IPS-11a (cell line): ENCODE measurements at regions not wholly inside any gene's neighbourhood (a gene's known extent, or its start where the extent isn't known, plus 50 kb on each side); places are given as distances from the start of the nearest gene placed in this dataset.
"Not testable (repeated sequence)": the region's sequence is repeated elsewhere in the genome, so short reads cannot be mapped to it uniquely, and the experiment has no call there.

Source experiments
- H3K4me3 ChIP-seq: one replicate; pipeline ENCODE4 v1.5.1; 2013; ENCODE audit warnings: low read depth, low read length, control low read depth

DNA sequence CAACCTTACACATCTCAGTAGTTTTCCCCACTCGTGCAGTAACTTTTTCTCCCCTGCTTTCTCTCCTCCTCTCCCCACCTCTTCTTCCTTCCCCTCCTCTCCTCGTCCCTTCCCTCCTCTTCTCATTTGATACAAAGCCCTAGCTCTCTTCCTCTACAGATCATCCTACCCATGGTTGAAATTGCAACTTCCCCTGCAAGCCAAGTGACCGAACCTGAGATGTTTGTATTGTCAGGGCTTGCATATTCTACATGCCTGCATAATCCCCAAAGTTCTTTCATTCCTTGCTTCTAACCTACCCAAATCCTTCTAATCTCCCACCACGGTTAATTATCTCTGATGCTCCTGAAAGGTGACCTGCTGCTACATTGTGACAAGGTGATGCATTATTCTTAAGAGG, 408.6 kb upstream of the AMELY start:
- H3K4me3 ChIP-seq: not testable (repeated sequence)

DNA sequence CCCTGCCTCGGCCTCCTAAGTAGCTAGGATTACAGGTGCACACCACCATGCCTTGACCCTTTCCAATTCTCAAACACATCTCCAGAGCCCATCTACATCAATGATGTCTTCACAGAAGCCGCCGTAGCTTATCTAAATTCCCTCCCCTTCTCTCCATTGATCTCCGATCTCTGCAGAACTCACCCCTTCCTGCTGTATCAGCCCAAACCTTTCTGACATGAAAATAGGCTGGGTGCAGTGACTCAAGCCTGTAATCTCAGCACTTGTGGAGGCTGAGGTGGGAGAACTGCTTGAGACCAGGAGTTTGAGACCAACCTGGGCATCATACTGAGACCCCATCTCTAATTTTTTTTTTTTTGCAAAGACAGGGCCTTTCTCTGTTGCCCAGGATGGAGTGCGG, 406.6 kb upstream of the AMELY start:
- H3K4me3 ChIP-seq: no peak overlapping the region

DNA sequence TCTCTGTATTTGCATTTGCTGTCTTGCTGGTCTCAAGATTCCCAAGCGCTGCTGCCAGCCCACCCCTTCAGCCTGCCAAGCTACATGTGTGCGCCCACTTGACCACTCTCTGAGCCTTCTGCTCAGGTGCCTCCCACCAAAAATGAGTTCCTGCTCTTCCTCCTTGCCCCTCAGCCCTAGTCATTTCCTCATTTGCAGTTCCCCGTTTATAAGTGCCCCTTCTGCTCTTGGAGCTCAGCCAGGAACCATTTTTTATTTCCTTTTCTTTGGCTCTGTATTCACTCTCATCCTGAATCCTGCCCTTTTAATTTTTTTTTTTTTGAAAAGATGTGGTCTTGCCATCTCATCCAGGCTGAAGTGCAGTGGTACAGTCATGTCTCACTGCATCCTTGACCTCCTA, 406.0 kb upstream of the AMELY start:
- H3K4me3 ChIP-seq: no peak overlapping the region

DNA sequence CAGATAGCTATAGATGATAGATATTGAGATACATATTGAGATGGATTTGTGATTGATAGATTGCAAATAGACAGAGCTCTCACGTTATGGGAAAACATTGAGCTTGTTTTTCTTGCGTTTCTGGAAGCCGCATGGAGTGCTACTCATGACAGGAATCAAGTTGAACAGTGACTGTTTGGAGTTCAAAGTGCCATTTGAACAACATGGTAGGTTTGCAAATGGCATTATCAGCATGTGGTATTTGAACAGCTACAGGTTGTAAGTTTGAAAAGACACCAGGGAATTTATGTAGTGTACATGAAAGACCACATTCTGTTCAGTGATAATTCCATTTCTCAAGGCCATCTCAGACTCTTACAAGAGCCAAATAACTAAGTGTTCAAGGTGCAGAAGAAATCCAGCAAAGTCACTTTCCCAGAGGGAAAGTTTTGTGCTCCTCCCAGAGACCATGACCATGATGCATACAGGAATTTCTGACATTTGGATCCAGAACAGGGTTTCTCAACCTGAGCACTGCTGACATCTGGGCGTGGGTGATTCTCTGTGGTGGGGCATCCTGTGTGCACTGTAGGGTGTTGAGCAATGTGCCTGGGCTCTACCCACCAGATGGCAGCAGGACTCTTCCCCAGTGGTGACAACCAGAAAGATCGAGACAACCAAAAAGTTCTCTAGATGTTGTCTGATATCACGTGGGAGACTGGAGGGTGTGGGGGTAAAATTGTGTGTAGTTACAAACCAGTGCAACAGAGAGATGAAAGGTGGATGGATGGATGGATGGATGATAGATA, 399.1 kb upstream of the AMELY start:
- no peak overlapping the region for H3K4me3 ChIP-seq

DNA sequence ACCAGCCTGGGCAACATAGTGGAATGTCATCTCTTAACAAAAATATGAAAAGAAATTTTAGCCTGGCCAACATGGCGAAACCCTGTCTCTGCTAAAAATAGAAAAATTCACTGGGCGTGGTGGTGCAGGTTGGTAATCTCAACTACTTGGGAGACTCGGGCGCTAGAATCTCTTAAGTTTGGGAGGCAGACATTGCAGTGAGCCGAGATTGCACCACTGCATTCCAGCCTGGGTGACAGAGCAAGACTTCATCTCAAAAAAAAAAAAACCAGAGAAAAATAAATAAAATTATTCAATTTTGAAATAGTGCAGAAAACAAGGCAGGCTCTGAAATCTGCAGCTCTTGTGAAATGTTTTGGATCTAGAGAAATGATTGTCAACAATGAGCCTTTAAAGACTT, 397.3 kb upstream of the AMELY start:
- H3K4me3 ChIP-seq: no peak overlapping the region

DNA sequence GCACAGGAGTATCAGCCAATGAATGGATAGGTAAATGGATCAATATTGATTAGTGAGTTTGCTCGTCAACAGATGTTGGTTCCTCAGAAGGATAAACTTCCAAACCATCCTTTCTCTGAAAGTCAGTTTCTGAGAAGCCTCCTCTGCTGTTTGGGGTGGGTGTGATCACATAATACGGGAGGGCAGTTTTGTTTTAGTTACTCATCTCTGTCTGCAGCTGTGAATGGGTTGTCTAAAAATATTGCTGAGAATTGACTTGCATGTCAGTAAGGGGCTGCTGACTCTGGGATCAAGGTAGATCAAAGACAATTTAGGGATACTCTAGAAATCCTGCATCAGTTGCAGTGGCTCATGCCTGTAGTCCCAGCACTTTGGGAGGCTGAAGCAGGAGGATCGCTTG, 390.8 kb upstream of the AMELY start:
- no peak overlapping the region for H3K4me3 ChIP-seq

DNA sequence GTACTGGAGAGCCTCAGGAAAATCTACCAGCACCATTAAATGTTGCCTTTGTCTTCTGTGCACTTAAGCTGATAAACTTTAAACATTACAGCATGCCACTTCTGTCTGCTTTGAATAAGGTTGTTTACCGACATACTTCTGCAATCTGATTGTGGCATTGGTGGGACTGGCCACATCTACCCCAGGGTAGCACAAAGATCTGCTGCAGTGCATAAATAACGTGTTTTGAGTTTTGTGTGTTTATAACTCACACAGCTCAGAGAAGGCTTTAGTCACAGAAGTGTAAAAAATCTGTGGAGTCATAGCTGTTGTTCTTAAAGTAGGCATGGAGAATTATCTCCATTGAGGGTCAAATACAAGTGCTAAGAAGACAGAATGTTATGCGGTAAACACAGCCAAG, 388.4 kb upstream of the AMELY start:
- no peak overlapping the region for H3K4me3 ChIP-seq

DNA sequence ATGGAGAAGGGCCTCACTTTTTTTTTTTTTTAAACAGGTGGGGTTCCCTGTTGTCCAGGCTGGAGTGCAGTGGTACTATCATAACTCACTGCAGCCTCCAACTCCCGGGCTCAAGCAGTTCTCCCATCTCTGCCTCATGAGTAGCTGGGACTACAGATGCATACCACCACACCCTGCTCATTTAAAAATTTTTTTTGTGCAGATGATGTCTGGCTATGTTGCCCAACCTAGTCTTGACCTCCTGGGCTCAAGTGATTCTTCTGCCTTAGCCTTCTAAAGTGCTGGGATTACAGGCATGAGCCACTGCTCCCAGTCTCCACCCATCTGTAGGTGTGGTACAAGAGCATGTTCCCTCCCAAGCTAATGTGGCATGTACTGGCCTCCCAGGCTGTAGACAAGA, 380.6 kb upstream of the AMELY start:
- no peak overlapping the region for H3K4me3 ChIP-seq

DNA sequence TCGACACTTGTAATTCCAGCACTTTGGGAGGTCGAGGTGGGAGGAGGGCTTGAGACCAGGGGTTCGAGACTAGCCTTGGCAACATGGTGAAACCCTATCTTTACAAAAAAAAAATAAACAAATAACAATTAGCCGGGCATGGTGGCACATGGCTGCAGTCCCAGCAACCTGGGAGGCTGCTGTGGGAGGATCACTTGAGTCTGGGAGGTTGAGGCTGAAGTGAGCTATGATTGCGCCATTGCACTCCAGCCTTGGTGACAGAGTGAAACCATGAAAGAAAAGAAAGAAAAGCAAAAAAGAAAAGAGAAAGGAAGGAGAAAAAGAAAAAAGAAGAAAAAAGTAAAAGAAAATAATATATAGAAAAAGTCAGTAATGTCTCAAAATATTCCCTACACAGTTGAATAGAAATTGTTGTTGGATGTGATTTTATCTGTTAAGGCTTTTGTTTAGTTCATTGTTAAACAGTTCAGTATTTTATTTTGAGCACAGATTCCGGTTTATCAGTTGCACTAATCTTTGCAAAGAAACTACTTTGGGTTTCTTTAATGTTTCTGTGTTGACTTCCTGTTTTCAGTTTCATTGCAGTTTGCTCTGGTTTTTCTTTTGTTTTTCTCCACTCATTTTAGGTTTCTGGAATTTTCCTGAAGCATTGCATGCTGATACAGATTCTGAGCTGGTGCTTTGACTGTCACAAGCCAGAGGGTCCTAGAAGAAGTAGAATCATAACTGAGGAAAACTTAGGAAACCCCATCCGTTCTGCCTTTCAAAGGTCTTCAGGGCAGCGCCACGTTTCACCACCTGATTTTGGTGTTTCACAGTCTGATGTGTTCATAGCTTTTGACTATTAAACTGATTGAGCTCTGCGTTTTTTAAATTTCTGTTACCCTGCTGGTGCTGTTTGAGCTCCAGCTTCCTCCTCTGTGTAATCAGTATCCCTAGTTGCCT, 378.6 kb upstream of the AMELY start:
- H3K4me3 ChIP-seq: no peak overlapping the region

DNA sequence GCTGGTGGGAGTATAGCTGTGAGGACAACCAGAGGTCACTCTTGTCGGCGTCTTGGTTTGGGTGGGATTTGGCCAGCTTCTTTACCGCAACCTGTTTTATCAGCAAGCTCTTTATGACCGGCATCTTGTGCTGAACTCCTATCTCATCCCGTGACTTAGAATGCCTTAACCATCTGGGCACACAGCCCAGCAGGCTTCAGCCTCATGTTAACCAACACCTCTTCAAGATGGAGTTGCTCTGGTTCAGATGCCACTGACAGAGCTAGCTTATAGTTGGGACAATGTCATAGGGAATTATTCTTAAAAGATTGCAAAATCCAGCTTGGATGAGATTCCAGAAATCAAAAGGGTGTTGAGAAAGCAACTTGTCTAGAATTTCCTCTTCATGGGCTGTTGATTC, 377.1 kb upstream of the AMELY start:
- no peak overlapping the region for H3K4me3 ChIP-seq

DNA sequence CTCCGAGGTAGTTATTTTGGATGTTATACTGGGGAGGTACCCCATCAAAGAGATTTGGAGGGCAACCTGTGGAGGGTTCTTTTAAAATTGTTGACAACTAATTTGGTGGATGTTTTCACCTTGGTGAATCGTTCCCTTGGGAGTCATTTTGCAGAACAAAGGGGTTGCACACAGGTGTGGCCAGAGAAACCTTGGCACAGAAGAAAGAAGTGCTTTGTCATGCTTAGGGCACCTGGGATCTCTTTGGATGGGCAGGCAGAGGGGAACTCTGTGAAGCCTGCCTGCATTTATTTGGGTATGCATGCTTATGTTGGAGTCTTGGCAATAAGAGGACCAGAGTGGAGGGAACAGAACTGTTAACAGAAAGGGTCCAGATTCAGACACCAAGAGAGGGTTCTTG, 376.4 kb upstream of the AMELY start:
- H3K4me3 ChIP-seq: not testable (repeated sequence)

DNA sequence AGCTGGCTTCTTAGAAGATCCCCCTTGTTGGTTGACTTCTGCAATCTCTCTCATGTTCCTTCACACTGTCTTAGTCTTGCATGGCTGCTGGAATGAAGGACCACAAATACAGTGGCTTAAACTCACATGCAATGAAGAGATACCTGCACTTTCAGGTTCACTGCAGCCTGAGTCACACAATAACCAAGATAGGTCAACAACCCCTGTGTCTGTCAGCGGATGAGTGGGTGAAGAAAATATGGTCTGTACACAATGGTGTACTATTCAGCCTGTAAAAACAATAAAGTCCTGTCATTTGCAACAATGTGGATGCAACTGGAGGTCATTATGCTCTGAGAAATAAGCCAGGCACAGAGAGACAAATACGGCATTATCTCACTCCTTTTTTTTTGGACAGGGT, 373.8 kb upstream of the AMELY start:
- no peak overlapping the region for H3K4me3 ChIP-seq

DNA sequence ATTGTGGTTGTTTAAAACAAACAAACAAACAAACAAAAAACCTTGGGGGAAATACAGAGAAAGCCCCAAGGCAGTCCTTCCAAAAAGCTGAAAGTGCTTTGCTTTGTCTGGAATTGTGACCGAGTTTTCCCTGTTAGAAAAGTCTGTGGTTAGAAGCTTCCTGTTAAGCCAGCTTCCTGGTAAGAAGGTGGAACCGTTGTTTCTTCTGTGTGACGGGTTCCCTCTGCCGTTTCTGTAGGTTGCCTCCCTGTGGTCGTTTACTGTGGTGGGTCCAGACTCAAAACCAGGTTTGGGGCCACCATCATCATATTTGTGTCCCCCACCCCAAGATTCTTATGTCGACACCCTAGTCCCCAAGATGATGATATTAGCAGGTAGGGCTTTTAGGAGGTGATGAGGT, 371.4 kb upstream of the AMELY start:
- H3K4me3 ChIP-seq: no peak overlapping the region

DNA sequence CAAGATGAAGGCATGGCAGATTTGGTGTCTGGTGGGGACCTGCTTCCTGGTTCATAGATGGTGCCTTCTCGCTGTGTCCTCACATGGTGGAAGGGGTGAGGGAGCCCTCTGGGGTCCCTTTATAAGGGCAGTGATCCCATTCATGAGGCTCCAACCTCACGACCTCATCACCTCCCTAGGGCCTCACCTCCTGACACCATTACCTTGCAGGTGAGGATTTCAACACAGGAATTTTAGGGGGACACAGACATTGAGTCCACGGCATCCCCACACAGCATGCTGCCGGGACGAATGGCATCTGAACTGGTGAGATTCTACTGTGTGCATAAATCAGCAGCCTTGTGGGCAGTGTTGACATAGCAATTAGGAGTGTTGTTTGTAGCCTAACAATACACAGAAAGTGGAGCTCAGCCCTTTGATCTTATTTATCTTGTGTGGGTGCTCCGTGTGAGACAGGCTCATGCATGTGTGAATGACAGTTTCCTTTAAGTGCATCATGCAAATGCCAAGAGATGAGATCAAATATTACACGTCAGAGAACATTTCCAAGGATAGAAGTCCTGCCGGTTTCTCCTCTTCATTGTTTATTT, 368.7 kb upstream of the AMELY start:
- H3K4me3 ChIP-seq: not testable (repeated sequence)

DNA sequence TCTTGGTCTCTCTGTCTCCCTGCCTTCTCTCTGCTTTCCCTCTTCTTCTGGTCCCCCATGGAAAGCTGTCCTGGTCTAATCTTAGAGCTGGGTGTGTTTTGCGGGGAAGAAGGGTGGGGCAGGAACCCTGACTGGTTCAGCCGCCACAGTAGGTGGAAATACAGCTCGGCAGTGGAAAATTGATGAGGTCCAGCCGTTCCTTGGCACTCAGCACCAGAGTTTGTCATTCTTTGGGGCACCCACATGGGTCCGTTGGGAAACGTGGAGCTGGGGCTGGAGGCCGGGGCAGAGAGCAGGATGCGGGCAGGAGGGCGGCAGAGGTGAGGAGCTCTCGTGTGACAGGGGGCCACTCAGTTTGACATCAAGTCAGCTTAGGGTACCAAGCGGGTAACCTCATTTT, 364.2 kb upstream of the AMELY start:
- H3K4me3 ChIP-seq: peak overlapping the region; percentile 62

DNA sequence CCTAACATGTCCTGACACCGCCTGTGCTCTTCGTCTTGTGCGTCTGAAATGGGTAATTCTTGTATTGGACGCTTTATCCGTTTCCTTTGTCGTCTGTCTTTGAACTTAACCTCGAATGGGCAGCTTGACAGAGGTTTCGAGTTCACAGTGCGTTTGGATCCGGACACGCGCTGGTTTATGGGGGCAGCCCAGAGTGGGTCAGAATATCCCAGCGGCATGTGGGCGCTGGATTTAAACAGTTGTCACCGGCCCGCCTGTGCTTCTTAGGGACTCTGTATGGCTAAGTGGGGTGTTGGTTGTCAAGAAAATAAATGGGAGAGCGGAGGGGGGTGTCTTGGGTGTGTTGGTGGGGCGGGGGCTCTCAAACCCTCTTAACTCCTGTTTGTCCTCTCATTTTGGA, 363.5 kb upstream of the AMELY start:
- peak overlapping the region; percentile 62 for H3K4me3 ChIP-seq

DNA sequence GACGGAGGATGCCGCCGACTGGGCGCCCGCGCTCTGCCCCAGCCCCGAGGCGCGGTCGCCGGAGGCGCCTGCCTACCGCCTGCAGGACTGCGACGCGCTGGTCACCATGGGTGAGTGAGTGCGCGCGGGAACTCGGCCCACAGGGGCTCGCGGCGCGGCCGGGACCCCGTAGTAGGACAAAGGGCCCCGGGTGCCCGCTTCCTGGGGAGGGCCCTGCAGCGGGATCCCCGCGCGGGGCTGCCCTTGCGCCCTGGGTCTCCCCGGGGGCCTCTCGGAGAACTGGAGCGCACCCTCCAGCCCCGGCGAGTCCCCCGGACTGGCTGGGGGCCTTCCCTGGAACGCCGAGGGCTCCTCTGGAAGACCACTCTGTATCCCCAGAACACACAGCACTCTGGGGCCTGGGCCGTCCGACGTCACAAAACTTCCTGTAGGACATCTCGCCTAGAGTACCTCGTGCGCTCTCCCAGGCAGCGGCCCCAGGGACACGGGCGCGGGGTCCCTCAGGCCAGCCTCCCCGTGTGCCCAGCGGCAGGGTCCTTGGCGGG, 362.9 kb upstream of the AMELY start:
- peak overlapping the region; percentile 62 for H3K4me3 ChIP-seq

DNA sequence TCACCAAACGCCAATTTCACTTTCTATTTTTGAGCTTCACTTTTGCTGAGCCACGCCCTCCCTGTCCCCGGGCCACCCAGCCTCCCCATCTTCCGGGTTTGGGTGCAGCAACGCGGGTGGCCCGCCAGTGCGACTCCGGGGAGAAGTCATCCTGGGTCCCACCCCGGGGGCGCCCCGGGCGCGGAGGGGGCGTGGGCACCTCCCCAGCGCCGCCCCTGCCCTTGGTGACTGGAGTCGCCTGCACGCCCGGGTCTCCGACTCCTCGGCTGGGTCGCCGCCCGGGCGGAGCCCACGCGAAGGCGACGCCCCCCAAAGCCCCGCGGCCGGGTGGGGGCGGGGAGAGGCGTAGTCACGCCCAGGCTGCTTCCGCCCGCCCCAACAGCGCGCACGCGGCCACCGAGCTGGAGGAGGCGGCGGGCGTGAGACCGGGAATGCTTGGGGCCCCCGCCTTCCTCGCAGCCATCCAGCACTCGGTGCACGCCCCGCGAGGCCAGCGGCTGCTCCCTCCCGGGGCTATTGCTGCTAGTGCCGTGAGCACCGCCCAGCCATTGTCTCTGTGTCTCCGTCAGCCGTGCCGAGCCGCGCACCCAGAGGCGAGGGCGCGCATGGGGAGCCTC, 362.1 kb upstream of the AMELY start:
- H3K4me3 ChIP-seq: peak overlapping the region; percentile 62

DNA sequence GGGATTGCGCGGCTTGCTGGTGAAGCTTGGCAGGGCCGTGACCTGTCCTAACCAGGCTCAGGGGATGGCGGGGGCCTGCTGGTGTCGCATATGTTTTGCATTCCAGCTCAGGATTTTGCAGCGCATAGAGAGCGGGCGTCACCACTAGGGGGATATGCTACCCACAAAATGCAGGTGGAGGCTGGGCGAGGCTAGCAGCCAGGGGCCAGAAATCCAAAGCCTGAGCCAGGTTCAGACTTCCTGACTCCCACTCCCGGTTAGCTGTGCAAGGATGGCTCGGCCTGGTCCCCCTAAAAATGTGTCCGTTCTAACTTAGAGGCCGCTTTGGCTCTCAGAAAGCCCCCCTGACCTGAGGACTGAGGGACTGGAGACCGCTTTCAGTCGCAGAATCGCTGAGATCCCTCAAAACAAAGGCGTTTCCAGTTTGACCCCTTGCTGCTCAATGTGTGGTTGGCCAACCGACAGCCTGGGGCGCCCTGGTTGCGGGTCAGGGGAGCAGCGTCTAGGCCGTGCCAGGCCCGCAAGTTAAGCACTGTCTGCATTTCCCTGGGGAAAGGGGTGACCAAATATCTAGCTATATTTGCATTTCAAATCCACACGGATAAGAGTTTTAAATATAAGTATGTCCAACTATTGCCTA, 361.1 kb upstream of the AMELY start:
- H3K4me3 ChIP-seq: peak overlapping the region; percentile 62

DNA sequence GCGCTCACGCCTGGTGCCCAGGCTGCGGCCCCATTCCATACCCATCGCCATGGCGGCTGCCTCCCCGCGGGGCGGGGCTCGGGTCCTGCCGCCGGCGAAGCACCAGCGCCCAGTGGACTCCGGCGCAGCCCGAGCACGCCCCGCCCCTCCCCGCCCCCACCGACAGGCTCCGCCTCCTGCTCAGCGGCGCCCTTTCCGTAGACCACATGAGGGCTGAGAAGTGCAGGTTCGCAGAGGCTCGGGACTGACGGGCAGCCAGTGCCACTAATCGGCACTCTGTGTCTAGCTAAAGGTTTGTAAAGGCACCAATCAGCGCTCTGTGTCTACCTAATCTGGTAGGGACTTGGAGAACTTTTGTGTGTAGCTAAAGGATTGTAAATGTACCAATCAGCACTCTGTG, 352.2 kb upstream of the AMELY start:
- H3K4me3 ChIP-seq: no peak overlapping the region

DNA sequence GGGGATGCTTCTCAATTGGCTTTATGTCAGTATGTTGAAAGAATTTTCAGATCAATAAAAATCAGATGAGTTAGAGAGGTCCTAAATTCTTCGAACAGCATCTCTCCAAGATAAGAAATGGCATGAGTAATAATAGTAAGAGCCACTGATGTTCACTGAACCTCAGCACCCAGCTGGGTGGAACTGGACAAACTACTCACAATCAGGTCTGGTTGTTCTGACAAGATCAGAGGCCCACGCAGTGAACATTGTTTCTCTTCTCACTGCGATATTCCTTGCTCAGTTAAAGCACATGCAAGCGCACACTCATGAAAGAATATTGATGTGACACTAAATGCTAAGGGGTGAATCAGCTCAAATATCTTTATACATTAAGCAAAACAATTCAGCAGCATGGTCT, 351.0 kb upstream of the AMELY start:
- H3K4me3 ChIP-seq: no peak overlapping the region
